KMS-11 (cell line): ENCODE measurements at regions not wholly inside any gene's neighbourhood (a gene's known extent, or its start where the extent isn't known, plus 50 kb on each side); places are given as distances from the start of the nearest gene placed in this dataset.

ENCODE experiments used
- H2AFZ ChIP-seq: fragments of 200-600 bp; sonication (generic); 2 replicates; pipeline ENCODE4 v1.6.1; 2016; ENCODE audit warnings: antibody characterized with exemption, mixed run types, low read depth
- H3K27ac ChIP-seq: fragments of 200-600 bp; sonication (generic); 2 replicates; pipeline ENCODE4 v1.6.1; 2016; ENCODE audit warnings: mild to moderate bottlenecking, mixed run types
- H3K27me3 ChIP-seq: fragments of 200-600 bp; sonication (generic); 2 replicates; pipeline ENCODE4 v1.6.1; 2017; ENCODE audit warnings: mild to moderate bottlenecking, low read depth, mixed run types, moderate library complexity; ENCODE audit not compliant: insufficient read depth
- H3K36me3 ChIP-seq: fragments of 200-600 bp; sonication (generic); 2 replicates; pipeline ENCODE4 v1.6.1; 2017; ENCODE audit warnings: mild to moderate bottlenecking, mixed run types; ENCODE audit not compliant: insufficient read depth
- H3K4me1 ChIP-seq: fragments of 200-600 bp; sonication (generic); 2 replicates; pipeline ENCODE4 v1.6.1; 2016; ENCODE audit warnings: mild to moderate bottlenecking, low read depth, mixed run types; ENCODE audit not compliant: poor library complexity, severe bottlenecking
- H3K4me2 ChIP-seq: fragments of 200-600 bp; sonication (generic); 2 replicates; pipeline ENCODE4 v1.7.0; 2016; ENCODE audit warnings: mild to moderate bottlenecking, mixed run types
- H3K4me3 ChIP-seq: fragments of 200-600 bp; sonication (generic); IDR thresholded peaks from 2 replicates; pipeline ENCODE4 v1.6.1; 2017; ENCODE audit warnings: low read depth, low read length, mixed read lengths; ENCODE audit not compliant: insufficient read depth
- H3K79me2 ChIP-seq: fragments of 200-600 bp; sonication (generic); 2 replicates; pipeline ENCODE4 v1.6.1; 2016; ENCODE audit warnings: low read depth, mixed run types; ENCODE audit not compliant: insufficient read depth
- H3K9ac ChIP-seq: fragments of 200-600 bp; sonication (generic); 2 replicates; pipeline ENCODE4 v1.6.1; 2016; ENCODE audit warnings: mild to moderate bottlenecking, mixed run types
- H4K20me1 ChIP-seq: fragments of 200-600 bp; sonication (generic); 2 replicates; pipeline ENCODE4 v1.6.1; 2016; ENCODE audit warnings: mild to moderate bottlenecking, mixed run types; ENCODE audit not compliant: insufficient read depth
- CTCF ChIP-seq: fragments of 200-600 bp; sonication (generic); conservative IDR thresholded peaks from 2 replicates; pipeline ENCODE4 v1.6.1; 2017; ENCODE audit warnings: low read depth, mild to moderate bottlenecking, antibody characterized with exemption, low read length, moderate library complexity, mixed read lengths

- Histone ChIP-seq H3K27me3 (no peaks in the 10 kb centered on the region), H2AFZ (no peak overlapping the region), H3K79me2 (no peaks in the 10 kb centered on the region), H3K27ac (no peak overlapping the region), H3K4me2 (no peak overlapping the region), H3K36me3 (no peaks in the 10 kb centered on the region), H3K9ac (no peak overlapping the region), H3K4me1 (no peaks in the 10 kb centered on the region), H3K4me3 (no peak overlapping the region), H4K20me1 (no peaks in the 10 kb centered on the region)
- no peak for TF ChIP-seq CTCF
Observed at GRCh38 chr3:2036076-2036475, 62.6 kb upstream of the CNTN4 start.

- no peak overlapping the region for H2AFZ ChIP-seq
- H3K27me3 ChIP-seq, result no peaks in the 10 kb centered on the region
- no peak overlapping the region for H3K4me3 ChIP-seq
- H4K20me1 ChIP-seq, result no peaks in the 10 kb centered on the region
- H3K4me2 ChIP-seq, result no peak overlapping the region
- no peaks in the 10 kb centered on the region for H3K4me1 ChIP-seq
- H3K36me3 ChIP-seq, result no peaks in the 10 kb centered on the region
- TF ChIP-seq CTCF, result no peak
- H3K27ac ChIP-seq, result no peak overlapping the region
- no peaks in the 10 kb centered on the region for H3K79me2 ChIP-seq
- H3K9ac ChIP-seq, result no peak overlapping the region
Observed at GRCh38 chr3:2041931-2042330, 56.7 kb upstream of the CNTN4 start.
